B cell (primary cell): ENCODE measurements at regions not wholly inside any gene's neighbourhood (a gene's known extent, or its start where the extent isn't known, plus 50 kb on each side); places are given as distances from the start of the nearest gene placed in this dataset.
"Not testable (repeated sequence)": the region's sequence is repeated elsewhere in the genome, so short reads cannot be mapped to it uniquely, and the experiment has no call there.

Source experiments
- ATAC-seq: fragments of 200-7000 bp; cut with Tn5 transposase; one replicate; pipeline ENCODE4 v1.10.0; 2021; ENCODE audit warnings: low read depth, mild to moderate bottlenecking, moderate number of reproducible peaks, moderate library complexity
- CTCF ChIA-PET: fragments of 350-600 bp; sonication (Branson Sonifier 250); formaldehyde crosslinking; loops from one replicate; lab custom pipeline; 2021; ENCODE audit warnings: antibody characterized with exemption, inconsistent platforms; lab: Charles Lee
- POLR2A ChIA-PET: fragments of 350-600 bp; sonication (Branson Sonifier 250); formaldehyde crosslinking; loops from one replicate; lab custom pipeline; 2021; ENCODE audit warnings: antibody characterized with exemption; lab: Charles Lee
- DNase-seq: peaks from one replicate; pipeline ENCODE4 v3.0.0; 2013
- H2AFZ ChIP-seq: 2 replicates; pipeline ENCODE4 v1.6.1; 2012; ENCODE audit warnings: mild to moderate bottlenecking, low read depth, low read length; ENCODE audit not compliant: insufficient read depth, poor library complexity, severe bottlenecking
- H3K27ac ChIP-seq, 2 donors: 1 replicate in 1 of 2; 2 replicates in 1 of 2; pipeline ENCODE4 v1.5.1; 2012 to 2013; ENCODE audit warnings: low read length in 2 of 2, mild to moderate bottlenecking in 2 of 2, moderate library complexity in 1 of 2
- H3K27me3 ChIP-seq, 4 experiments: fragments of 200-600 bp in 1 of 4; sonication (generic) in 1 of 4; replicated peaks in 1 of 4; 1 replicate in 2 of 4; 2 replicates in 2 of 4; pipeline versions ENCODE4 v1.6.1 to v1.7.0; 2013 to 2016; ENCODE audit warnings: low read length in 3 of 4, mild to moderate bottlenecking in 2 of 4, mixed read lengths in 1 of 4, moderate library complexity in 1 of 4; ENCODE audit not compliant: insufficient read depth in 4 of 4, control insufficient read depth in 3 of 4; ENCODE audit errors: control extremely low read depth in 1 of 4
- H3K36me3 ChIP-seq, 2 experiments: replicated peaks in 1 of 2; 1 replicate in 1 of 2; 2 replicates in 1 of 2; pipeline versions ENCODE4 v1.6.1 to v1.7.1; 2013; ENCODE audit warnings: low read length in 1 of 2; ENCODE audit not compliant: insufficient read depth in 2 of 2, control insufficient read depth in 1 of 2; ENCODE audit errors: control extremely low read depth in 1 of 2, extremely low read depth in 1 of 2
- H3K4me1 ChIP-seq, 2 donors: fragments of 200-600 bp in 1 of 2; sonication (generic) in 1 of 2; 1 replicate in 1 of 2; 2 replicates in 1 of 2; pipeline versions ENCODE4 v1.5.1 to v1.6.1; 2013 to 2017; ENCODE audit warnings: low read length in 2 of 2; ENCODE audit not compliant: control insufficient read depth in 2 of 2, insufficient read depth in 2 of 2
- H3K4me2 ChIP-seq: replicated peaks from 2 replicates; pipeline ENCODE3; 2012; ENCODE audit warnings: mild to moderate bottlenecking, low read depth, low read length; ENCODE audit not compliant: poor library complexity, severe bottlenecking
- H3K4me3 ChIP-seq, 5 experiments: fragments of 200-600 bp in 1 of 5; sonication (generic) in 1 of 5; 1 replicate in 3 of 5; 2 replicates in 2 of 5; pipeline versions ENCODE4 v1.5.1 to v1.7.0; 2011 to 2016; ENCODE audit warnings: low read length in 4 of 5, mild to moderate bottlenecking in 4 of 5, low read depth in 2 of 5, control low read depth in 1 of 5, moderate library complexity in 1 of 5; ENCODE audit not compliant: insufficient read depth in 1 of 5; ENCODE audit errors: control extremely low read depth in 1 of 5, extremely low read depth in 1 of 5
- H3K79me2 ChIP-seq: fragments of 200-600 bp; sonication (generic); one replicate; pipeline ENCODE4 v1.6.0; 2016; ENCODE audit warnings: low read length; ENCODE audit not compliant: control insufficient read depth, insufficient read depth
- H3K9ac ChIP-seq: fragments of 200-600 bp; sonication (generic); 2 replicates; pipeline ENCODE4 v1.6.1; 2017; ENCODE audit warnings: mild to moderate bottlenecking, low read length, moderate library complexity
- H3K9me3 ChIP-seq, 3 donors: one replicate each; pipeline versions ENCODE4 v1.6.1 to v1.7.1; 2013; ENCODE audit warnings: low read length in 2 of 3; ENCODE audit not compliant: control insufficient read depth in 2 of 3, insufficient read depth in 1 of 3; ENCODE audit errors: control extremely low read depth in 1 of 3
- H4K20me1 ChIP-seq: 2 replicates; pipeline ENCODE4 v1.6.0; 2012; ENCODE audit warnings: mild to moderate bottlenecking, low read length; ENCODE audit not compliant: insufficient read depth, control insufficient read depth, poor library complexity, severe bottlenecking
- H3K27ac Mint-ChIP-seq: one replicate; pipeline ENCODE4 v1.8.0; 2021; ENCODE audit warnings: mixed read lengths
- H3K27me3 Mint-ChIP-seq: one replicate; pipeline ENCODE4 v1.8.0; 2021; ENCODE audit warnings: mixed read lengths
- H3K4me1 Mint-ChIP-seq: one replicate; pipeline ENCODE4 v1.8.0; 2021; ENCODE audit warnings: mixed read lengths
- H3K4me3 Mint-ChIP-seq: one replicate; pipeline ENCODE4 v1.8.0; 2021; ENCODE audit warnings: mixed read lengths
- H3K9me3 Mint-ChIP-seq: one replicate; pipeline ENCODE4 v1.8.0; 2022; ENCODE audit warnings: mixed read lengths; ENCODE audit not compliant: insufficient read depth
- EZH2 ChIP-seq: IDR thresholded peaks from 2 replicates; pipeline ENCODE4 v1.6.1; 2012; ENCODE audit warnings: borderline replicate concordance, low read depth, mild to moderate bottlenecking, moderate library complexity, low read length; ENCODE audit not compliant: insufficient read depth, poor library complexity, severe bottlenecking
- WGBS: methylation state at CpG from one replicate; pipeline ENCODE4 v1.1.5; 2013; ENCODE audit warnings: missing lambda C conversion rate; ENCODE audit not compliant: insufficient coverage; 5-methylcytosine and 5-hydroxymethylcytosine counted together
- intact Hi-C: fragments of 100-400 bp; cut with micrococcal nuclease; formaldehyde crosslinking; loops from one replicate; pipeline ENCODE4 v1.10.0; 2022
- TF ChIP-seq, protein P1 (sequence below): fragments of 200-600 bp; IDR thresholded peaks from one replicate; pipeline ENCODE4 v1.8.0; 2022; ENCODE audit warnings: antibody characterized with exemption, mild to moderate bottlenecking

DNA sequence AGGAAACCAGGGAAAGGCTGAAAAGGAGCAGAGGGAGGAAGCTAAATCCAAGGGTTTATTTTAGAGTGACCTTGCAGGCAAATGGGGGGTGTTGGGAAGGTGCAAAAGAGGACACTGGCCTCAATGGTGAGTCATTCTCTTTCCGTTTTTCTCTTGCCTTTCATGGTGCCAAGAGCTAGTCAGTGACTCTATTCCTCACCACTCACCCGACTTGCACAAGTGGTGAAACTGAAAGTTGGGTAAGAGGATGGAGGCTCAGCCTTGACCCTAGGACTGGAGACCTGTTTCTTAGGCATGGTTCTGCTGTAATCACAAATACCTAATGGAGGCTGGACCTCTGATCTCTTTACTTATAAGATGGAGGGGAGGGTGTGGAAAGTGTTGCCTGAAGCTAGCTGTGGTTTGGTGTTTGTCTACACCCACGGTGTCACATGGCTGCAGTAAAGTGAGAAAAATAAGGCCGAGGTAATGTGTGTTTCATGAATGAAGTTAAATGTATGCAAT, 67.3 kb upstream of the CREB3L1 start:
- DNase-seq = no peak
- ATAC-seq = no peak
- Mint-ChIP-seq H3K4me1 (no peaks in the 10 kb centered on the region), H3K27ac (no peak overlapping the region), H3K9me3 (no peaks in the 10 kb centered on the region), H3K4me3 (no peak overlapping the region), H3K27me3 (peaks cover 36% of the 10 kb centered on the region)
- Histone ChIP-seq H3K4me2 (no peak overlapping the region), H2AFZ (no peak overlapping the region), H3K9ac (no peak overlapping the region), H3K9me3 (no peaks in the 10 kb centered on the region), H3K27me3 (peaks cover 0 to 8% (median 0%) of the 10 kb centered on the region in 4 experiments), H3K79me2 (no peaks in the 10 kb centered on the region), H3K36me3 (no peaks in the 10 kb centered on the region), H3K4me3 (no peak overlapping the region), H4K20me1 (no peaks in the 10 kb centered on the region), H3K27ac (no peak overlapping the region), H3K4me1 (no peaks in the 10 kb centered on the region)
- WGBS = no CpG with 5 or more reads among the region's 4 CpGs
- TF ChIP-seq, protein P1, sequence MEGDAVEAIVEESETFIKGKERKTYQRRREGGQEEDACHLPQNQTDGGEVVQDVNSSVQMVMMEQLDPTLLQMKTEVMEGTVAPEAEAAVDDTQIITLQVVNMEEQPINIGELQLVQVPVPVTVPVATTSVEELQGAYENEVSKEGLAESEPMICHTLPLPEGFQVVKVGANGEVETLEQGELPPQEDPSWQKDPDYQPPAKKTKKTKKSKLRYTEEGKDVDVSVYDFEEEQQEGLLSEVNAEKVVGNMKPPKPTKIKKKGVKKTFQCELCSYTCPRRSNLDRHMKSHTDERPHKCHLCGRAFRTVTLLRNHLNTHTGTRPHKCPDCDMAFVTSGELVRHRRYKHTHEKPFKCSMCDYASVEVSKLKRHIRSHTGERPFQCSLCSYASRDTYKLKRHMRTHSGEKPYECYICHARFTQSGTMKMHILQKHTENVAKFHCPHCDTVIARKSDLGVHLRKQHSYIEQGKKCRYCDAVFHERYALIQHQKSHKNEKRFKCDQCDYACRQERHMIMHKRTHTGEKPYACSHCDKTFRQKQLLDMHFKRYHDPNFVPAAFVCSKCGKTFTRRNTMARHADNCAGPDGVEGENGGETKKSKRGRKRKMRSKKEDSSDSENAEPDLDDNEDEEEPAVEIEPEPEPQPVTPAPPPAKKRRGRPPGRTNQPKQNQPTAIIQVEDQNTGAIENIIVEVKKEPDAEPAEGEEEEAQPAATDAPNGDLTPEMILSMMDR = no peak
- TF ChIP-seq EZH2 = no peak
- POLR2A ChIA-PET = no interaction called here
- intact Hi-C loops = no loop called here
- CTCF ChIA-PET = no interaction called here

DNA sequence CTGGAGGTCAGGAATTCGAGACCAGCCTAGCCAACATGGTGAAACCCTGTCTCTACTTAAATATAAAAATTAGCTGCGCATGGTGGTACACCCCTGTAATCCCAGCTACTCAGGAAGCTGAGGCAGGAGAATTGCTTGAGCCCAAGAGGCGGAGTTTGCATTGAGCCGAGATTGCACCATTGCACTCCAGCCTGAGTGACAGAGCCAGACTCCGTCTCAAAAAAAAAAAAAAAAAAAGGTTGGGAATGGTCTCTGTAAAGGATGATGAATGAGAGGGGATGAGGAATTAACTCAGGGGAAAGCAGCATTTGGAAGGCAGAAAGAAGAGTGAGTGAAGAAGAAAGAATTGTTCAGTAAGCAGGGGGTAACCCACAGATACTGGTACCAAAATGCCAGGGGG, 67.8 kb upstream of the CREB3L1 start:
- H3K9me3 Mint-ChIP-seq, H3K9ac ChIP-seq, H3K27ac Mint-ChIP-seq, H3K4me2 ChIP-seq, H3K4me1 Mint-ChIP-seq, H3K9me3 ChIP-seq, CTCF ChIA-PET, POLR2A ChIA-PET, intact Hi-C loops, H3K36me3 ChIP-seq, H3K4me3 Mint-ChIP-seq, H2AFZ ChIP-seq, DNase-seq, H3K4me1 ChIP-seq, H3K27me3 ChIP-seq, H3K4me3 ChIP-seq, H3K79me2 ChIP-seq, ATAC-seq, H4K20me1 ChIP-seq, H3K27ac ChIP-seq: not testable (repeated sequence)
- H3K27me3 Mint-ChIP-seq = peaks cover 41% of the 10 kb centered on the region
- WGBS = 84% methylated on average over 5 of the region's 5 CpGs
